GM23338 (cell line): ENCODE measurements at regions not wholly inside any gene's neighbourhood (a gene's known extent, or its start where the extent isn't known, plus 50 kb on each side); places are given as distances from the start of the nearest gene placed in this dataset.

Experiments
- ATAC-seq: fragments of 200-7000 bp; cut with Tn5 transposase; 3 replicates; pipeline ENCODE4 v1.9.1; 2020
- DNase-seq: peaks from one replicate; pipeline ENCODE4 v3.0.0-alpha.2; 2015; ENCODE audit warnings: low spot score
- H2AFZ ChIP-seq: fragments of 200-600 bp; sonication (generic); 2 replicates; pipeline ENCODE4 v1.8.0; 2016; ENCODE audit warnings: antibody characterized with exemption, mild to moderate bottlenecking, moderate library complexity
- H3F3A ChIP-seq: fragments of 200-600 bp; sonication (generic); replicated peaks from 2 replicates; pipeline ENCODE4 v1.8.0; 2017; ENCODE audit warnings: antibody characterized with exemption, mixed run types, low read depth
- H3K27ac ChIP-seq: fragments of 200-600 bp; sonication (generic); 2 replicates; pipeline ENCODE4 v1.6.1; 2016; ENCODE audit warnings: low read depth
- H3K27me3 ChIP-seq: fragments of 200-600 bp; sonication (generic); 2 replicates; pipeline ENCODE4 v1.8.0; 2016; ENCODE audit warnings: mild to moderate bottlenecking, mixed run types, moderate library complexity; ENCODE audit not compliant: insufficient read depth
- H3K36me3 ChIP-seq: fragments of 200-600 bp; sonication (generic); 2 replicates; pipeline ENCODE4 v1.8.0; 2016; ENCODE audit warnings: mild to moderate bottlenecking; ENCODE audit not compliant: insufficient read depth
- H3K4me1 ChIP-seq: fragments of 200-600 bp; sonication (generic); 2 replicates; pipeline ENCODE4 v1.8.0; 2016; ENCODE audit warnings: mild to moderate bottlenecking, moderate library complexity; ENCODE audit not compliant: insufficient read depth
- H3K4me2 ChIP-seq: fragments of 200-600 bp; sonication (generic); 2 replicates; pipeline ENCODE4 v1.7.1; 2017; ENCODE audit warnings: mixed run types
- H3K4me3 ChIP-seq: fragments of 200-600 bp; sonication (generic); 2 replicates; pipeline ENCODE4 v1.6.1; 2016; ENCODE audit warnings: mixed run types
- H3K79me2 ChIP-seq: fragments of 200-600 bp; sonication (generic); replicated peaks from 2 replicates; pipeline ENCODE4 v1.8.0; 2017; ENCODE audit warnings: mild to moderate bottlenecking; ENCODE audit not compliant: insufficient read depth
- H3K9me2 ChIP-seq: fragments of 200-600 bp; sonication (generic); 2 replicates; pipeline ENCODE4 v1.8.0; 2017; ENCODE audit not compliant: insufficient read depth
- H4K20me1 ChIP-seq: fragments of 200-600 bp; sonication (generic); replicated peaks from 2 replicates; pipeline ENCODE4 v1.8.0; 2017; ENCODE audit warnings: mild to moderate bottlenecking; ENCODE audit not compliant: insufficient read depth
- H3K27ac Mint-ChIP-seq: 2 replicates; pipeline ENCODE4 v1.8.0; 2020; ENCODE audit warnings: inconsistent platforms, mild to moderate bottlenecking, moderate library complexity, mixed read lengths
- H3K27me3 Mint-ChIP-seq: 3 replicates; pipeline ENCODE4 v1.8.0; 2022; ENCODE audit warnings: low read depth, mild to moderate bottlenecking, moderate library complexity, mixed read lengths, inconsistent platforms; ENCODE audit not compliant: insufficient read depth, poor library complexity
- H3K36me3 Mint-ChIP-seq: 3 replicates; pipeline ENCODE4 v1.8.0; 2021; ENCODE audit warnings: low read depth, mild to moderate bottlenecking, inconsistent platforms, moderate library complexity, mixed read lengths
- H3K4me1 Mint-ChIP-seq: 3 replicates; pipeline ENCODE4 v1.8.0; 2020; ENCODE audit warnings: mild to moderate bottlenecking, inconsistent platforms, mixed read lengths
- H3K4me3 Mint-ChIP-seq: 3 replicates; pipeline ENCODE4 v1.8.0; 2021; ENCODE audit warnings: moderate library complexity, mild to moderate bottlenecking, inconsistent platforms, mixed read lengths
- H3K9me3 Mint-ChIP-seq: 3 replicates; pipeline ENCODE4 v1.8.0; 2020; ENCODE audit warnings: moderate library complexity, mild to moderate bottlenecking, inconsistent platforms, mixed read lengths
- CREB1 ChIP-seq: fragments of 250-450 bp; sonication (Bioruptor Pico); IDR thresholded peaks from 2 replicates; pipeline ENCODE4 v1.5.0; 2020; ENCODE audit warnings: low read depth, mild to moderate bottlenecking, moderate library complexity
- EZH2phosphoT487 ChIP-seq: fragments of 200-600 bp; sonication (generic); IDR thresholded peaks from one replicate; pipeline ENCODE4 v1.8.1; 2018; ENCODE audit warnings: antibody characterized with exemption; ENCODE audit not compliant: unreplicated experiment
- JUNB ChIP-seq: IDR thresholded peaks from one replicate; pipeline ENCODE4 v1.6.1; 2016; ENCODE audit warnings: antibody characterized with exemption; ENCODE audit not compliant: unreplicated experiment
- NANOG ChIP-seq: IDR thresholded peaks from 2 replicates; pipeline ENCODE4 v1.6.1; 2016; ENCODE audit warnings: antibody characterized with exemption, borderline replicate concordance
- POLR2AphosphoS5 ChIP-seq: IDR thresholded peaks from 2 replicates; pipeline ENCODE4 v1.6.1; 2016; ENCODE audit warnings: antibody characterized with exemption, low read depth
- STAT1 ChIP-seq: IDR thresholded peaks from one replicate; pipeline ENCODE4 v1.6.1; 2016; ENCODE audit warnings: antibody characterized with exemption; ENCODE audit not compliant: unreplicated experiment
- ZNF331 ChIP-seq: fragments of 250-450 bp; sonication (Bioruptor Pico); IDR thresholded peaks from 2 replicates; pipeline ENCODE4 v1.5.0; 2020; ENCODE audit warnings: low read depth, mild to moderate bottlenecking, moderate library complexity
- TF ChIP-seq, protein P1 (sequence below), 2 experiments: fragments of 200-600 bp in 1 of 2; sonication (generic) in 1 of 2; conservative IDR thresholded peaks; 2 replicates each; pipeline versions ENCODE4 v1.5.1 to v1.6.1; 2016 to 2017; ENCODE audit warnings: antibody characterized with exemption in 2 of 2, low read depth in 2 of 2, mild to moderate bottlenecking in 2 of 2, moderate library complexity in 1 of 2
- TF ChIP-seq, protein P2 (sequence below): fragments of 250-450 bp; sonication (Bioruptor Pico); IDR thresholded peaks from 2 replicates; pipeline ENCODE4 v1.5.0; 2020; ENCODE audit warnings: mild to moderate bottlenecking, moderate library complexity
- TF ChIP-seq, protein P3 (sequence below): IDR thresholded peaks from one replicate; pipeline ENCODE4 v1.6.1; 2018; ENCODE audit warnings: antibody characterized with exemption; ENCODE audit not compliant: unreplicated experiment
- TF ChIP-seq, protein P4 (sequence below): IDR thresholded peaks from 2 replicates; pipeline ENCODE4 v1.6.1; 2016; ENCODE audit warnings: antibody characterized with exemption

DNA sequence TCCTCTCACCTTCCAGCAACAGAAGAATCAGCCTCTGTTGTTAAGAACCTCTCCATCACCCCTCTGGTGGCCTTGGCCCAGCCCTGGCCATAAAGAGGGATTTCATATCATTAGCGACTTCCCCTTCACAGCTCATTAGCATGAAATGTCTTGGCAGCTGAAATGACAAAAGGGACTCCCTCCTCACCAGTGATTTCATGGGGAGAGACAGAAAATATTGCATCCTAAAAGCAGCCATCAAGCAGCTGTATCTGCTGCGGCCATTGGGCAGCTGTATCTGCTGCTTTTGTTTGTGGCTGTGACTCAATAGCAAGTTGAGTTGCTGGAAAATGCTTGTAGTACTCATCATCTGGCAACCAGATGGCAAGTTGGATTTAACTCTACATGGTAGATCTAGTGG lies 105.9 kb upstream of the RMDN2 start:
- H3K4me2 ChIP-seq, result no peak overlapping the region
- no peak overlapping the region for H3K4me3 ChIP-seq
- ATAC-seq (no peak), DNase-seq (no peak)
- H3K27ac Mint-ChIP-seq, result no peak overlapping the region
- no peaks in the 10 kb centered on the region for H3K36me3 Mint-ChIP-seq
- no peak overlapping the region for H2AFZ ChIP-seq
- TF ChIP-seq EZH2phosphoT487 (no peak), CREB1 (CRISPR knock-in tag) (no peak), NANOG (no peak), STAT1 (no peak), ZNF331 (CRISPR knock-in tag) (no peak), POLR2AphosphoS5 (no peak), JUNB (no peak)
- TF ChIP-seq, protein P1, sequence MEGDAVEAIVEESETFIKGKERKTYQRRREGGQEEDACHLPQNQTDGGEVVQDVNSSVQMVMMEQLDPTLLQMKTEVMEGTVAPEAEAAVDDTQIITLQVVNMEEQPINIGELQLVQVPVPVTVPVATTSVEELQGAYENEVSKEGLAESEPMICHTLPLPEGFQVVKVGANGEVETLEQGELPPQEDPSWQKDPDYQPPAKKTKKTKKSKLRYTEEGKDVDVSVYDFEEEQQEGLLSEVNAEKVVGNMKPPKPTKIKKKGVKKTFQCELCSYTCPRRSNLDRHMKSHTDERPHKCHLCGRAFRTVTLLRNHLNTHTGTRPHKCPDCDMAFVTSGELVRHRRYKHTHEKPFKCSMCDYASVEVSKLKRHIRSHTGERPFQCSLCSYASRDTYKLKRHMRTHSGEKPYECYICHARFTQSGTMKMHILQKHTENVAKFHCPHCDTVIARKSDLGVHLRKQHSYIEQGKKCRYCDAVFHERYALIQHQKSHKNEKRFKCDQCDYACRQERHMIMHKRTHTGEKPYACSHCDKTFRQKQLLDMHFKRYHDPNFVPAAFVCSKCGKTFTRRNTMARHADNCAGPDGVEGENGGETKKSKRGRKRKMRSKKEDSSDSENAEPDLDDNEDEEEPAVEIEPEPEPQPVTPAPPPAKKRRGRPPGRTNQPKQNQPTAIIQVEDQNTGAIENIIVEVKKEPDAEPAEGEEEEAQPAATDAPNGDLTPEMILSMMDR (conservative IDR thresholded peaks at IDR 0.05; ENCODE audit: low read depth in 2 of 2), result no peak
- TF ChIP-seq, protein P2, sequence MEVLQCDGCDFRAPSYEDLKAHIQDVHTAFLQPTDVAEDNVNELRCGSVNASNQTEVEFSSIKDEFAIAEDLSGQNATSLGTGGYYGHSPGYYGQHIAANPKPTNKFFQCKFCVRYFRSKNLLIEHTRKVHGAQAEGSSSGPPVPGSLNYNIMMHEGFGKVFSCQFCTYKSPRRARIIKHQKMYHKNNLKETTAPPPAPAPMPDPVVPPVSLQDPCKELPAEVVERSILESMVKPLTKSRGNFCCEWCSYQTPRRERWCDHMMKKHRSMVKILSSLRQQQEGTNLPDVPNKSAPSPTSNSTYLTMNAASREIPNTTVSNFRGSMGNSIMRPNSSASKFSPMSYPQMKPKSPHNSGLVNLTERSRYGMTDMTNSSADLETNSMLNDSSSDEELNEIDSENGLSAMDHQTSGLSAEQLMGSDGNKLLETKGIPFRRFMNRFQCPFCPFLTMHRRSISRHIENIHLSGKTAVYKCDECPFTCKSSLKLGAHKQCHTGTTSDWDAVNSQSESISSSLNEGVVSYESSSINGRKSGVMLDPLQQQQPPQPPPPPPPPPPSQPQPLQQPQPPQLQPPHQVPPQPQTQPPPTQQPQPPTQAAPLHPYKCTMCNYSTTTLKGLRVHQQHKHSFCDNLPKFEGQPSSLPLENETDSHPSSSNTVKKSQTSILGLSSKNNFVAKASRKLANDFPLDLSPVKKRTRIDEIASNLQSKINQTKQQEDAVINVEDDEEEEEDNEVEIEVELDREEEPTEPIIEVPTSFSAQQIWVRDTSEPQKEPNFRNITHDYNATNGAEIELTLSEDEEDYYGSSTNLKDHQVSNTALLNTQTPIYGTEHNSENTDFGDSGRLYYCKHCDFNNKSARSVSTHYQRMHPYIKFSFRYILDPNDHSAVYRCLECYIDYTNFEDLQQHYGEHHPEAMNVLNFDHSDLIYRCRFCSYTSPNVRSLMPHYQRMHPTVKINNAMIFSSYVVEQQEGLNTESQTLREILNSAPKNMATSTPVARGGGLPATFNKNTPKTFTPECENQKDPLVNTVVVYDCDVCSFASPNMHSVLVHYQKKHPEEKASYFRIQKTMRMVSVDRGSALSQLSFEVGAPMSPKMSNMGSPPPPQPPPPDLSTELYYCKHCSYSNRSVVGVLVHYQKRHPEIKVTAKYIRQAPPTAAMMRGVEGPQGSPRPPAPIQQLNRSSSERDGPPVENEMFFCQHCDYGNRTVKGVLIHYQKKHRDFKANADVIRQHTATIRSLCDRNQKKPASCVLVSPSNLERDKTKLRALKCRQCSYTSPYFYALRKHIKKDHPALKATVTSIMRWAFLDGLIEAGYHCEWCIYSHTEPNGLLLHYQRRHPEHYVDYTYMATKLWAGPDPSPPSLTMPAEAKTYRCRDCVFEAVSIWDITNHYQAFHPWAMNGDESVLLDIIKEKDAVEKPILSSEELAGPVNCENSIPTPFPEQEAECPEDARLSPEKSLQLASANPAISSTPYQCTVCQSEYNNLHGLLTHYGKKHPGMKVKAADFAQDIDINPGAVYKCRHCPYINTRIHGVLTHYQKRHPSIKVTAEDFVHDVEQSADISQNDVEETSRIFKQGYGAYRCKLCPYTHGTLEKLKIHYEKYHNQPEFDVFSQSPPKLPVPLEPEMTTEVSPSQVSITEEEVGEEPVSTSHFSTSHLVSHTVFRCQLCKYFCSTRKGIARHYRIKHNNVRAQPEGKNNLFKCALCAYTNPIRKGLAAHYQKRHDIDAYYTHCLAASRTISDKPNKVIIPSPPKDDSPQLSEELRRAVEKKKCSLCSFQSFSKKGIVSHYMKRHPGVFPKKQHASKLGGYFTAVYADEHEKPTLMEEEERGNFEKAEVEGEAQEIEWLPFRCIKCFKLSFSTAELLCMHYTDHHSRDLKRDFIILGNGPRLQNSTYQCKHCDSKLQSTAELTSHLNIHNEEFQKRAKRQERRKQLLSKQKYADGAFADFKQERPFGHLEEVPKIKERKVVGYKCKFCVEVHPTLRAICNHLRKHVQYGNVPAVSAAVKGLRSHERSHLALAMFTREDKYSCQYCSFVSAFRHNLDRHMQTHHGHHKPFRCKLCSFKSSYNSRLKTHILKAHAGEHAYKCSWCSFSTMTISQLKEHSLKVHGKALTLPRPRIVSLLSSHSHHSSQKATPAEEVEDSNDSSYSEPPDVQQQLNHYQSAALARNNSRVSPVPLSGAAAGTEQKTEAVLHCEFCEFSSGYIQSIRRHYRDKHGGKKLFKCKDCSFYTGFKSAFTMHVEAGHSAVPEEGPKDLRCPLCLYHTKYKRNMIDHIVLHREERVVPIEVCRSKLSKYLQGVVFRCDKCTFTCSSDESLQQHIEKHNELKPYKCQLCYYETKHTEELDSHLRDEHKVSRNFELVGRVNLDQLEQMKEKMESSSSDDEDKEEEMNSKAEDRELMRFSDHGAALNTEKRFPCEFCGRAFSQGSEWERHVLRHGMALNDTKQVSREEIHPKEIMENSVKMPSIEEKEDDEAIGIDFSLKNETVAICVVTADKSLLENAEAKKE (CRISPR knock-in tag), result no peak
- TF ChIP-seq, protein P3, sequence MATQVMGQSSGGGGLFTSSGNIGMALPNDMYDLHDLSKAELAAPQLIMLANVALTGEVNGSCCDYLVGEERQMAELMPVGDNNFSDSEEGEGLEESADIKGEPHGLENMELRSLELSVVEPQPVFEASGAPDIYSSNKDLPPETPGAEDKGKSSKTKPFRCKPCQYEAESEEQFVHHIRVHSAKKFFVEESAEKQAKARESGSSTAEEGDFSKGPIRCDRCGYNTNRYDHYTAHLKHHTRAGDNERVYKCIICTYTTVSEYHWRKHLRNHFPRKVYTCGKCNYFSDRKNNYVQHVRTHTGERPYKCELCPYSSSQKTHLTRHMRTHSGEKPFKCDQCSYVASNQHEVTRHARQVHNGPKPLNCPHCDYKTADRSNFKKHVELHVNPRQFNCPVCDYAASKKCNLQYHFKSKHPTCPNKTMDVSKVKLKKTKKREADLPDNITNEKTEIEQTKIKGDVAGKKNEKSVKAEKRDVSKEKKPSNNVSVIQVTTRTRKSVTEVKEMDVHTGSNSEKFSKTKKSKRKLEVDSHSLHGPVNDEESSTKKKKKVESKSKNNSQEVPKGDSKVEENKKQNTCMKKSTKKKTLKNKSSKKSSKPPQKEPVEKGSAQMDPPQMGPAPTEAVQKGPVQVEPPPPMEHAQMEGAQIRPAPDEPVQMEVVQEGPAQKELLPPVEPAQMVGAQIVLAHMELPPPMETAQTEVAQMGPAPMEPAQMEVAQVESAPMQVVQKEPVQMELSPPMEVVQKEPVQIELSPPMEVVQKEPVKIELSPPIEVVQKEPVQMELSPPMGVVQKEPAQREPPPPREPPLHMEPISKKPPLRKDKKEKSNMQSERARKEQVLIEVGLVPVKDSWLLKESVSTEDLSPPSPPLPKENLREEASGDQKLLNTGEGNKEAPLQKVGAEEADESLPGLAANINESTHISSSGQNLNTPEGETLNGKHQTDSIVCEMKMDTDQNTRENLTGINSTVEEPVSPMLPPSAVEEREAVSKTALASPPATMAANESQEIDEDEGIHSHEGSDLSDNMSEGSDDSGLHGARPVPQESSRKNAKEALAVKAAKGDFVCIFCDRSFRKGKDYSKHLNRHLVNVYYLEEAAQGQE, result no peak
- TF ChIP-seq, protein P4, sequence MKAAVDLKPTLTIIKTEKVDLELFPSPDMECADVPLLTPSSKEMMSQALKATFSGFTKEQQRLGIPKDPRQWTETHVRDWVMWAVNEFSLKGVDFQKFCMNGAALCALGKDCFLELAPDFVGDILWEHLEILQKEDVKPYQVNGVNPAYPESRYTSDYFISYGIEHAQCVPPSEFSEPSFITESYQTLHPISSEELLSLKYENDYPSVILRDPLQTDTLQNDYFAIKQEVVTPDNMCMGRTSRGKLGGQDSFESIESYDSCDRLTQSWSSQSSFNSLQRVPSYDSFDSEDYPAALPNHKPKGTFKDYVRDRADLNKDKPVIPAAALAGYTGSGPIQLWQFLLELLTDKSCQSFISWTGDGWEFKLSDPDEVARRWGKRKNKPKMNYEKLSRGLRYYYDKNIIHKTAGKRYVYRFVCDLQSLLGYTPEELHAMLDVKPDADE, result no peak
- H3K79me2 ChIP-seq, result no peaks in the 10 kb centered on the region
- H3K9me3 Mint-ChIP-seq, result peaks cover 3% of the 10 kb centered on the region; the same call in 1 of the 3 replicates
- H3K4me3 Mint-ChIP-seq, result no peak overlapping the region
- H3K4me1 Mint-ChIP-seq, result no peaks in the 10 kb centered on the region; the same call in 2 of the 3 replicates
- H3F3A ChIP-seq, result no peaks in the 10 kb centered on the region
- no peaks in the 10 kb centered on the region for H4K20me1 ChIP-seq
- H3K36me3 ChIP-seq, result peaks cover 6% of the 10 kb centered on the region; the same call in 1 of the 2 replicates
- no peaks in the 10 kb centered on the region for H3K27me3 ChIP-seq
- no peaks in the 10 kb centered on the region for H3K4me1 ChIP-seq
- peaks cover 5% of the 10 kb centered on the region for H3K27me3 Mint-ChIP-seq
- H3K9me2 ChIP-seq, result no peaks in the 10 kb centered on the region
- no peak overlapping the region for H3K27ac ChIP-seq
